ENCODE measurements at regions not wholly inside any gene's neighbourhood (a gene's known extent, or its start where the extent isn't known, plus 50 kb on each side); places are given as distances from the start of the nearest gene placed in this dataset.
"Not testable (repeated sequence)": the region's sequence is repeated elsewhere in the genome, so short reads cannot be mapped to it uniquely, and the experiment has no call there.

- no peak for TF ChIP-seq CTCF (IDR thresholded peaks at IDR 0.05; ENCODE audit: low read depth, low read length)
- peak in 1 of 2 donors; percentile 5 for DNase-seq (ENCODE audit: low read depth in 2 of 2)
- H3K4me3 ChIP-seq (replicated peaks in 1 of 2; ENCODE audit: low read depth in 2 of 2, low read length in 2 of 2) = no peak overlapping the region
These were observed 544.7 kb upstream of the PTGER4 start for GRCh38 chr5:40134883-40135520.

- no peak overlapping the region for H3K4me3 ChIP-seq (replicated peaks in 1 of 2; ENCODE audit: low read depth in 2 of 2, low read length in 2 of 2)
- no peak for TF ChIP-seq CTCF (IDR thresholded peaks at IDR 0.05; ENCODE audit: low read depth, low read length)
- DNase-seq (ENCODE audit: low read depth in 2 of 2) = peak in 1 of 2 donors; percentile 29
These were observed 555.3 kb upstream of the PTGER4 start for GRCh38 chr5:40124367-40124766.

GRCh38 chr5:40121236-40121635 is 558.5 kb upstream of the PTGER4 start:
- TF ChIP-seq CTCF (IDR thresholded peaks at IDR 0.05; ENCODE audit: low read depth, low read length) = no peak
- no peak overlapping the region for H3K4me3 ChIP-seq (replicated peaks in 1 of 2; ENCODE audit: low read depth in 2 of 2, low read length in 2 of 2)
- peak in 1 of 2 donors; percentile 13 for DNase-seq (ENCODE audit: low read depth in 2 of 2)

- no peak for DNase-seq (ENCODE audit: low read depth in 2 of 2)
- no peak for TF ChIP-seq CTCF (IDR thresholded peaks at IDR 0.05; ENCODE audit: low read depth, low read length)
- no peak overlapping the region for H3K4me3 ChIP-seq (replicated peaks in 1 of 2; ENCODE audit: low read depth in 2 of 2, low read length in 2 of 2)
These were observed 566.8 kb upstream of the PTGER4 start for GRCh38 chr5:40112875-40113274.

- H3K4me3 ChIP-seq (replicated peaks in 1 of 2; ENCODE audit: low read depth in 2 of 2, low read length in 2 of 2); DNase-seq (ENCODE audit: low read depth in 2 of 2): not testable (repeated sequence)
These were observed 568.7 kb upstream of the PTGER4 start for GRCh38 chr5:40111036-40111435.

GRCh38 chr5:40108764-40109390 is 570.8 kb upstream of the PTGER4 start:
- peak; percentile 40 to 91 for DNase-seq (ENCODE audit: low read depth in 2 of 2)
- H3K4me3 ChIP-seq (replicated peaks in 1 of 2; ENCODE audit: low read depth in 2 of 2, low read length in 2 of 2) = not testable (repeated sequence)

- DNase-seq (ENCODE audit: low read depth in 2 of 2); H3K4me3 ChIP-seq (replicated peaks in 1 of 2; ENCODE audit: low read depth in 2 of 2, low read length in 2 of 2): not testable (repeated sequence)
These were observed 571.9 kb upstream of the PTGER4 start for GRCh38 chr5:40107786-40108185.

GRCh38 chr5:40106847-40107246 is 572.9 kb upstream of the PTGER4 start:
- no peak for DNase-seq (ENCODE audit: low read depth in 2 of 2)
- no peak overlapping the region for H3K4me3 ChIP-seq (replicated peaks in 1 of 2; ENCODE audit: low read depth in 2 of 2, low read length in 2 of 2)
- TF ChIP-seq CTCF (IDR thresholded peaks at IDR 0.05; ENCODE audit: low read depth, low read length) = no peak
